Activated CD4-positive, CD25-positive, alpha-beta regulatory T cell treated with anti-CD3 and anti-CD28 coated beads, Interleukin-2, amount 50 U/mL, for 24 hours (primary cell): ENCODE measurements at regions not wholly inside any gene's neighbourhood (a gene's known extent, or its start where the extent isn't known, plus 50 kb on each side); places are given as distances from the start of the nearest gene placed in this dataset.
A peak's percentile ranks its signal among the peaks of the same experiment; 100 is the strongest.
"Not testable (repeated sequence)": the region's sequence is repeated elsewhere in the genome, so short reads cannot be mapped to it uniquely, and the experiment has no call there.

Source experiments
- ATAC-seq, 2 donors: fragments of 150-1000 bp; cut with Tn5 transposase; one replicate each; pipeline ENCODE4 v1.10.0; 2021; ENCODE audit warnings: mild to moderate bottlenecking in 1 of 2, moderate library complexity in 1 of 2

DNA sequence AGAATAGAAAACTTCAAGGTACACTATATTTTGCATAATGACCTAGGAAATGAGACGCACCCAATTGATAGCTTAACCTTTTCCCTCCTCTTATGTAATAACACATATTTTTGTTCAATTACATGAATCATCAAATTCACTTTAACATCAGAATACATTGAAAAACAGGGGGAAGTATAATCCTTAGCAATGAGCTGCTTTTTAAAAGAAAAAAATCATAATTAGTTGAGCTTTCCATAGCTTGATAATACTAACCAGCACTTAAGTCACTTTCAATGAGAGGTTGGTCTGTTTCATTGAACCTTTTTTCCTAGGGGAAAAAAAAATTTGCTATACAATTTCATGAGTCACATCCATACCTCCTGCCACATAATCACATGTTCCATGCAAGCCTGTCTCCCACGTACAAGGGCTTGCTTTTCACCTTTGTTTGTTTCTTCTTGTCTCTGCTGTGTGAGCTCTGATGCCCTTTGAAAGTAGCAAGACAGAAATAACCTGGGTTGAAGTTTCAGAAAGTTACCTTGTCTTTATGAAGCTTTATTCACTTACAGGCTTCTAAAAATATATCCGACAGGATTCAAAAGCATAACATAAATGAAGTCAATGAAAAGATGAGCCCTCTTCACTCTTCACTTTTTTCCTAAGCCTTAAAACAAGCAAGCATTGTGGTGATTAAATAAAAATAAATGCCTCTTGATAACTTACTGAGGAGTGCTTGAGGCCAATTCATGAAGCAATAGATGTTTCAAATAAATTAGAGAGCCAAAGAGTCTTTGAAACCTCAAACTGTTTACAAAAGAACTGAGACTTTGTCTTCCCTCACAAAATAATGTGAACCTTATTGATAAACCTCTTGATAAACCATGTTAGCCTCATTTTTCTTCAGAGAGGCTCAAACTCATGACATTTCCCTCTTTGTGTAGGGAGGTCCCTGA lies 108.5 kb downstream of the FEM1C start:
- no peak for ATAC-seq

- no peak for ATAC-seq
Observed at GRCh38 chr5:115435065-115435777, 109.4 kb downstream of the FEM1C start.

- ATAC-seq: no peak
Observed at GRCh38 chr5:115433918-115434317, 110.7 kb downstream of the FEM1C start.

DNA sequence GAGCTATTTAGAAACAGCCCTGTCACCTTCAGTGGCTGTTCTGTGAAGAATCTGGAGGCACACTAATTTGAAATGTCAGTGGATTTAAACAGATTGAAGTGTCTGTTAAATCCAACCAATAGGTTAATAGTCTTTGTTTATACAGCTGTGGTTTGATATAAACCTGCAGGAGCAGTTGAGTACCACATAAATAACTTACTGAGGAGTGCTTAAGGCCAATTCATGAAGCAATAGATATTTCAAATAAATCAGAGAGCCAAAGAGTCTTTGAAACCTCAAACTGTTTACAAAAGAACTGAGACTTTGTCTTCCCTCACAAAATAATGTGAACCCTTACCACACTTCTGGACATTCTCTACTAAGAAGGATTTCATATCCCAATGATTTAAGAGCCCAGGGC lies 111.9 kb downstream of the FEM1C start:
- no peak for ATAC-seq

DNA sequence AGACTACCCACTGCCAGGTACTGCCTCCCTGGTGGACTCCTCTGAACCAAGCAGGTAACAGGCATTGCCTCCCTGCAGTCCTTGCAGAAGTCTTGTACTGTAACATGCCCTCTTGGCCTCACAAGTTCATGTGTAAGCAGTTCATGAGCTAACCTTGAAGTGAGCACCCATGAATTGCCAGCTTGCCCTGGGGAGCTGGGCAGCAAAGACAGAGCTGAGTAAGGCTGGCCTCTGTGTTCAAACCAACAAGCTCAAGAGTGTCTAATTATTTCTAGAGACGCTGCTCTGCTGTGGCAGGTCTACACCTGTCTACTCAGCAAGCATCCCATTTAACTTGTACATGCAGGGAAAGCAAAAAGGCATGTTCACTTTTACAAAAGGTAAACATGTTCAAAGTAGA lies 113.5 kb downstream of the FEM1C start:
- ATAC-seq: no peak

- no peak for ATAC-seq
Observed at GRCh38 chr5:115430374-115430773, 114.2 kb downstream of the FEM1C start.

GRCh38 chr5:115429345-115429940 lies 115.1 kb downstream of the FEM1C start:
- no peak for ATAC-seq

DNA sequence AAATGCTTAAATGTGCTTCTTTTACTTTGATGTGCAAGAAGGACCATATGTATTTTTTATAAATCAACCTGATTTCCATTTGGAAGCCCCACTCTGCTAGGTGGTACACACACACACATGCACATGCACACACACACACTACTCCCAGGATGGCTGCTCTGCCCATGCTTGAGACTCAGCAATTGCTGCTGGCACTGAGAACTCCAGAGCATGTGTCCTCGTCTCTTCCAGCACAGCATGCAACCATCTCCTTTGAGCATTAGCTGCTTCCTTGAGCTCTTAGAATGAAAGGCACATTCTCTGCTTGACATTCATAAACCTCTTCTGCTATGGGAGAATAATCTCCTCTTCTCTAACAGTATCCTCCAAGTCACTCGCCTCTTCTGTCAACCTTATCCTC lies 115.9 kb downstream of the FEM1C start:
- ATAC-seq: no peak

GRCh38 chr5:115428248-115428647 lies 116.3 kb downstream of the FEM1C start:
- ATAC-seq: no peak

DNA sequence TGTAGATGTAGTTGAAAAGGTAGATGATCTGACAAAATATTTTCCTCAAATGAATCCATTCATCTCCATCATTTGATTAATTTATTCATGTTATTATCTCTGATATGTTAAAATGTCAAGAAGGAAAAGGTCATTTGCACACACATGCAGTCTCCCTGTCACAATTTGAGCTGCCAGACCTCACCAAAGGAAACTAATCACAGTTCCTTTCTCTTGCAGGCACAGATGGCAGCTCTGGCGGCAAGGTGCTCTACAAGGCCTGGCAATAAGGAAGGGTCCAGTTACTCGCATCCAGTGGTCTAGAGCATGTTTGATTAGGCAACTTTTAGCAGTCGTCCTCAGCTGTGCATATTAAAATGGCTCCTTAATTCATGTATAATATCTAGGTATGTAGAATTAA lies 120.1 kb downstream of the FEM1C start:
- no peak for ATAC-seq

DNA sequence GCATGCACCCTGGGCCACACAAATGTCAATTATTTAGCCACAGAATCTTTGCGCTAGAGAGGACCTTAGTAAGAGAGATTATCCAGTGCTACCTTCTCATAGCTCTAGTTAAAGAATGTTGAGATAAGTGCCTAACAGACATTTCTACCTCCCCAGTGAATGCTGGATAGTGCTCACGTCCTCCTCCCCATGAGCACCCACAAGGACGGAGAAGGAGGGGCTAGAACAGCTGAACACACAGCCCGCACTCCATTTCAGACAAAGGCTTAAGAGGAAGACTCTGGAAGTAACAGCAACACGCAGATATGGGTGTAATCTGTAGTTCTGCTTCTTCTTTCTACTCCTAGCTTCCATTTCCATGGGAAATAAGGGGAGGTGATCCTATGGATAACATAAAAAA lies 120.5 kb downstream of the FEM1C start:
- no peak for ATAC-seq

GRCh38 chr5:115423541-115423940 lies 121.0 kb downstream of the FEM1C start:
- no peak for ATAC-seq

GRCh38 chr5:115423051-115423450 lies 121.5 kb downstream of the FEM1C start:
- ATAC-seq: no peak

DNA sequence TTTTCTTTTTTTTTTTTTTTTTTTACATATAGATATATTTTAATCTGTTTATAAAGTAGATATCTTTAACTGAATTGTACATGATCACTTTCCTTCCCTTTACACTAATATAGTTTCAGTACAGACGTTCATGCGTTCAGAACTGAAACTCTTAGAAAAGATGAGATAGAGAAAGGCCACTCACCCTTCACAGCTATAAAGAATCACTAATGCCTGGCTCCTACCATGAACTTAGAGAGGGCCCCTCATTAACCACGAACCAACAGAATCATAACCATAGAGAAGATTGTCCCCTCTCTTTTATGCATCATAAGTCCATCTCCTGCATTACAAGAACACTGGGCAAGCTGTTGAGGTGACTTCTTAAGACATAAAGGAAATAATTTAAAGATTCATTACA lies 123.8 kb downstream of the FEM1C start:
- ATAC-seq: not testable (repeated sequence)

DNA sequence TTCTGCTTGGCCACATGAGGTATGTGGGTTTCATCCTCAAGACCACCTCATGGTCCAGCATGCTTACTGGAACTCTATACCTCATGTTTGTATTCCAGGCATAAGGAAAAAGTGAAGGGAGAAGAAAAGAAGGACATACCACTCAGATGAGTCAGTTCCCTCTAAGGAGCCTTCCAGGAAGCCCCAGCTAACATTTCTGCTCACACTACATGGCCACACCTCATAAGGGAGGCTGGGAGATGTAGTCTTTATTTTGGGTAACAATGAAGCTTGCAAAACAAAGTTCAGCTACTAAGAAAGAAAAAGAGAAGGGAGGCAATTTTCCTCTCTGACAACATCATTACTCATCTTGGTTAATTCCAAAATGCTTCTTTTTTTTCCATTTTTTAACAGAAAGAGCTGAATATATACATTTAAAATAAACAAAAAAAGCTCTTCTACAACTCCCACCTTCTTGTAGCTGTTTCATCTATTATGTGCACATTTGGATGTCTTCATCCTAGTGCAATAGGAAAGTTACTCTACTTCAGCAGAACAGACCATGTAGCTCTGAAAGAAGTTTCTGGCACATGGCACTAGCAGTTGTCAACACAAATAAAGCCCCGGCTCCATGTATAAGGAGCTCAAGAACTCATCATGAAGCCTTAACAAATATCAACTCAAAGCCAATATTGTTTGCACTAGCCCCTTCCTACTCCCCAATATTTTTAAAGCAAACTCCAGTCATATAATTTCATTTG lies 123.6 kb upstream of the CCDC112 start:
- no peak for ATAC-seq

GRCh38 chr5:115418788-115419187 lies 122.3 kb upstream of the CCDC112 start:
- no peak for ATAC-seq

- ATAC-seq: no peak
Observed at GRCh38 chr5:115417076-115417475, 120.6 kb upstream of the CCDC112 start.

DNA sequence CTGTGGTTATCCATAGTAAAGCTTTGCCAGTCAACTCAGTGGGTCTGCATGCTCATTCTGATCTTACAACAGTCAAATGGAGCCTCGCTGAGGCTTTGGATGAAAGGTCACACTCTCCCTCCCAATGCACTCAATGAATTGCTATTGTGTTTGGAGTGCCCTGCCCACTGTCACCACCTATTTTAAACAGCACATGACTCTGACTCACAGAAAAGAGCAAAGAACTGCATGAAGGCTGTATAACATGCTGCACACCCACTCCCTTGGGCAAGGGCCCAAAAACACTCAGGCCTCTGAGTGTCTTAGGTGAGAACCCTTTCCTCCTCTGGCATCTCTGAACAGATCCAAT lies 118.7 kb upstream of the CCDC112 start:
- ATAC-seq: peak in 1 of 2 donors; percentile 35

- peak in 1 of 2 donors; percentile 41 for ATAC-seq
Observed at GRCh38 chr5:115414406-115415142, 118.1 kb upstream of the CCDC112 start.

- ATAC-seq: no peak
Observed at GRCh38 chr5:115413651-115414050, 117.2 kb upstream of the CCDC112 start.

DNA sequence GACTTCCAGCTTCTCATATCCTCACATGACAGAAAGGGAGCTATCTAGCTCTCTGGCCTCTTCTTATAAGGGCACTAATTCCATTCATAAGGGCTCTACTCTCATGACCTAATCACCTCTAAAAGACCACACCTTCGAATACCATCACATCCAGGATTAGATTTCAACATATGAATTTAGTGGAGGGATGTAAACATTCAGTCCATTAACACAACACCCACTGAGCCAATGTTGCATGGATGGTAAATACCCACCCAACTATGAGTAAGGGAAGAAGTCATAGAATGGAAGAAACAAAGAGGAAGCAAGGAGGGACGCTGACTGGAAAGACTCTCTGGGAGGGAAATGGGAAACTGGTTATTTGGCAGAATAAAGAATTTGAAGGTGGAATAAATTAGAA lies 112.6 kb upstream of the CCDC112 start:
- no peak for ATAC-seq
